ENCODE measurements at regions not wholly inside any gene's neighbourhood (a gene's known extent, or its start where the extent isn't known, plus 50 kb on each side); places are given as distances from the start of the nearest gene placed in this dataset.

DNA sequence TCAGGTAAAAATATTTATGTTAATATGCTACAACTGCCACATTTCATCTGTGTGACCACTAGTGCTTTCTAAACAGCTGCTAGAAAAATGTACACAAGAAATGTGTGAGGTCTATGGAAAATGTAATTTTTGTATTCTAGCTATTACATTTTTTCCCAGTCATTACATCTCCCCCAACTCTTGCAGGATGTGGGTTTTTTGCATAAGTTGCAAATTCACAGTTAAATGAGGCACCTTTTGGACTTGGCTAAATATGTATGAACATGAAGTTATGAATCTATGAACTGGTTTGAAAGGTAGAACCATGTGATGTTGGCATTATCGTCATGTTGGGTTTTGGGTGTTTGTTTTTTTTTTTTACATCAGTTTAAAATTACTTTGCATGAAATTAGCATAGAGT lies 590.4 kb upstream of the WWC1 start:
- ATAC-seq (no peak), DNase-seq (no peak)
- H3K4me3 Mint-ChIP-seq: no peak overlapping the region
- no peak overlapping the region for H3K4me3 ChIP-seq (ENCODE audit: low read length)
- H3K36me3 ChIP-seq (ENCODE audit: control insufficient read depth, insufficient read depth, low read length): no peaks in the 10 kb centered on the region
- H3K27me3 Mint-ChIP-seq (ENCODE audit: low read depth in 2 of 2): no peaks in the 10 kb centered on the region
- TF ChIP-seq CTCF (IDR thresholded peaks at IDR 0.05): no peak
- intact Hi-C loops (cut with micrococcal nuclease): no loop called here
- no peak overlapping the region for H3K27ac Mint-ChIP-seq
- no peak overlapping the region for H3K27ac ChIP-seq (ENCODE audit: low read length)
- H3K9me3 ChIP-seq (ENCODE audit: control insufficient read depth, insufficient read depth, low read length): no peaks in the 10 kb centered on the region
- no CpG with 5 or more reads among the region's 1 CpG for WGBS (ENCODE audit: insufficient coverage)
- H3K4me1 ChIP-seq (ENCODE audit: control insufficient read depth, insufficient read depth, low read length): no peaks in the 10 kb centered on the region
- H3K27me3 ChIP-seq (ENCODE audit: control insufficient read depth, insufficient read depth, low read length): no peaks in the 10 kb centered on the region
- no peaks in the 10 kb centered on the region for H3K4me1 Mint-ChIP-seq
- H3K9me3 Mint-ChIP-seq: peaks cover 2 to 7% of the 10 kb centered on the region in 2 donors
- no peaks in the 10 kb centered on the region for H3K36me3 Mint-ChIP-seq

GRCh38 chr5:167702014-167702413 lies 589.4 kb upstream of the WWC1 start:
- Histone ChIP-seq H3K4me3 (ENCODE audit: low read length) (no peak overlapping the region), H3K9me3 (ENCODE audit: control insufficient read depth, insufficient read depth, low read length) (no peaks in the 10 kb centered on the region), H3K27ac (ENCODE audit: low read length) (no peak overlapping the region), H3K36me3 (ENCODE audit: control insufficient read depth, insufficient read depth, low read length) (no peaks in the 10 kb centered on the region), H3K4me1 (ENCODE audit: control insufficient read depth, insufficient read depth, low read length) (no peaks in the 10 kb centered on the region), H3K27me3 (ENCODE audit: control insufficient read depth, insufficient read depth, low read length) (no peaks in the 10 kb centered on the region)
- H3K27me3 Mint-ChIP-seq (ENCODE audit: low read depth in 2 of 2): no peaks in the 10 kb centered on the region
- ATAC-seq: no peak
- no peak for TF ChIP-seq CTCF (IDR thresholded peaks at IDR 0.05)
- DNase-seq: no peak
- no peaks in the 10 kb centered on the region for H3K4me1 Mint-ChIP-seq
- no peaks in the 10 kb centered on the region for H3K36me3 Mint-ChIP-seq
- H3K27ac Mint-ChIP-seq: no peak overlapping the region
- H3K9me3 Mint-ChIP-seq: peaks cover 2 to 6% of the 10 kb centered on the region in 2 donors
- WGBS (ENCODE audit: insufficient coverage): no CpG with 5 or more reads among the region's 2 CpGs
- no peak overlapping the region for H3K4me3 Mint-ChIP-seq
- intact Hi-C loops (cut with micrococcal nuclease): no loop called here

- no peak overlapping the region for H3K27ac ChIP-seq (ENCODE audit: low read length)
- H3K36me3 Mint-ChIP-seq: no peaks in the 10 kb centered on the region
- TF ChIP-seq CTCF (IDR thresholded peaks at IDR 0.05): no peak
- DNase-seq (no peak), ATAC-seq (no peak)
- no peak overlapping the region for H3K4me3 Mint-ChIP-seq
- H3K36me3 ChIP-seq (ENCODE audit: control insufficient read depth, insufficient read depth, low read length): no peaks in the 10 kb centered on the region
- H3K4me1 Mint-ChIP-seq: no peaks in the 10 kb centered on the region
- H3K4me3 ChIP-seq (ENCODE audit: low read length): no peak overlapping the region
- H3K27me3 ChIP-seq (ENCODE audit: control insufficient read depth, insufficient read depth, low read length): no peaks in the 10 kb centered on the region
- intact Hi-C loops (cut with micrococcal nuclease): no loop called here
- H3K9me3 ChIP-seq (ENCODE audit: control insufficient read depth, insufficient read depth, low read length): no peaks in the 10 kb centered on the region
- WGBS (ENCODE audit: insufficient coverage): 78% methylated on average over 2 of the region's 3 CpGs
- peaks cover 0 to 4% of the 10 kb centered on the region in 2 donors for H3K9me3 Mint-ChIP-seq
- H3K27me3 Mint-ChIP-seq (ENCODE audit: low read depth in 2 of 2): peaks cover 0 to 4% of the 10 kb centered on the region in 2 donors
- no peak overlapping the region for H3K27ac Mint-ChIP-seq
- no peaks in the 10 kb centered on the region for H3K4me1 ChIP-seq (ENCODE audit: control insufficient read depth, insufficient read depth, low read length)
Observed at GRCh38 chr5:167708449-167708848, 583.0 kb upstream of the WWC1 start.

DNA sequence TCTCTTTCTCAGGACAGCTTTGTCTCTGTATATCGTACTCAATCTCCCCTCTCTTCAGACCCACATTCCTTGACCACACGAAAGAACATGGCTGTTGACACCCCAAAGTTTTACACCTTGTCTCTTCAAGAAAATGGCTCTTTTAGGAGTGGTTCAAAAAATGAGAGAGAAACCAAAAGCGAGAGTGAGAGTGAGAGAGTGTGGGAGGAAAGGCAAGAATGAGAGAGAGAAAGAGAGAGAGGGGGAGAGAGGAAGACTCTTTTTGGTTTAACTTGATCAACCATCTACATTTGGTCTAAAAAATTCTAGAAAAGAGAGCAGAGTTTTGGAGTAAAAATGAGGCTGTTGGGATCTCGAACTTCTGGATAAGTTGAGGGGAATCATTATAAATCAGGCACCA lies 581.8 kb upstream of the WWC1 start:
- no peak overlapping the region for H3K27ac ChIP-seq (ENCODE audit: low read length)
- H3K9me3 Mint-ChIP-seq: peaks cover 0 to 4% of the 10 kb centered on the region in 2 donors
- peaks cover 0 to 4% of the 10 kb centered on the region in 2 donors for H3K27me3 Mint-ChIP-seq (ENCODE audit: low read depth in 2 of 2)
- no peak for DNase-seq
- H3K27me3 ChIP-seq (ENCODE audit: control insufficient read depth, insufficient read depth, low read length): no peaks in the 10 kb centered on the region
- no peaks in the 10 kb centered on the region for H3K4me1 ChIP-seq (ENCODE audit: control insufficient read depth, insufficient read depth, low read length)
- intact Hi-C loops (cut with micrococcal nuclease): no loop called here
- ATAC-seq: no peak
- no peak overlapping the region for H3K27ac Mint-ChIP-seq
- H3K4me1 Mint-ChIP-seq: no peaks in the 10 kb centered on the region
- H3K4me3 ChIP-seq (ENCODE audit: low read length): no peak overlapping the region
- no peaks in the 10 kb centered on the region for H3K36me3 ChIP-seq (ENCODE audit: control insufficient read depth, insufficient read depth, low read length)
- H3K9me3 ChIP-seq (ENCODE audit: control insufficient read depth, insufficient read depth, low read length): no peaks in the 10 kb centered on the region
- no peak for TF ChIP-seq CTCF (IDR thresholded peaks at IDR 0.05)
- H3K4me3 Mint-ChIP-seq: no peak overlapping the region
- WGBS (ENCODE audit: insufficient coverage): 94% methylated on average over 3 of the region's 4 CpGs
- no peaks in the 10 kb centered on the region for H3K36me3 Mint-ChIP-seq

Measured in natural killer cell (primary cell).